Adrenal gland (tissue), 5 donors: ENCODE measurements at regions not wholly inside any gene's neighbourhood (a gene's known extent, or its start where the extent isn't known, plus 50 kb on each side); places are given as distances from the start of the nearest gene placed in this dataset.

ENCODE experiments used
- POLR2A ChIP-seq, 2 donors: fragments of 450-650 bp; IDR thresholded peaks; one replicate each; pipeline ENCODE4 v1.6.1; 2017; ENCODE audit warnings: antibody characterized with exemption in 2 of 2, mild to moderate bottlenecking in 2 of 2, moderate library complexity in 1 of 2
- TF ChIP-seq, protein P1 (sequence below), 6 experiments: fragments of 450-650 bp in 4 of 6; fragments of 200-600 bp in 2 of 6; sonication (generic) in 1 of 6; IDR thresholded peaks; 1 replicate in 5 of 6; 2 replicates in 1 of 6; pipeline versions ENCODE4 v1.5.1 to v1.8.0; 2016 to 2021; ENCODE audit warnings: antibody characterized with exemption in 6 of 6, mild to moderate bottlenecking in 2 of 6, moderate library complexity in 1 of 6
- donor health status: DM: no; HTN: no; CAD: no.

DNA sequence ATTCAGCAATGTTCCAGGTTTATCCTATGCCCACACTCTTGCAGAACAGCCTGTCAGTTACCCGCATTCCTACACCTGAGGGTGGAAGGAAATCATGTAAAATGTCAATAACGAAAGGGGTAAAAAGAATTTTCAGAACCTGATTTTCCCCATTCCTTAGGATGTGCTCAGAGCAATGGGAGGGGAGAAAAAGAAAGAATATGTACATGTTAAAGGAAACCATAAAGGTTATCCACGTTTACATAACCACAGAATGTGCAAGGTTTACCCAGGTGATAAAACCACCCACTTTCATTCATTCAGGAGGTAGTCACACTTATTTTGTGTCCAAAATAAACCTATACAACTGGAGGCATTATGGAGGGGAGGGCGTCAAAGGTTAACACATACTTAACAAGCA lies 335.5 kb downstream of the ZNF674 start:
- TF ChIP-seq, protein P1, sequence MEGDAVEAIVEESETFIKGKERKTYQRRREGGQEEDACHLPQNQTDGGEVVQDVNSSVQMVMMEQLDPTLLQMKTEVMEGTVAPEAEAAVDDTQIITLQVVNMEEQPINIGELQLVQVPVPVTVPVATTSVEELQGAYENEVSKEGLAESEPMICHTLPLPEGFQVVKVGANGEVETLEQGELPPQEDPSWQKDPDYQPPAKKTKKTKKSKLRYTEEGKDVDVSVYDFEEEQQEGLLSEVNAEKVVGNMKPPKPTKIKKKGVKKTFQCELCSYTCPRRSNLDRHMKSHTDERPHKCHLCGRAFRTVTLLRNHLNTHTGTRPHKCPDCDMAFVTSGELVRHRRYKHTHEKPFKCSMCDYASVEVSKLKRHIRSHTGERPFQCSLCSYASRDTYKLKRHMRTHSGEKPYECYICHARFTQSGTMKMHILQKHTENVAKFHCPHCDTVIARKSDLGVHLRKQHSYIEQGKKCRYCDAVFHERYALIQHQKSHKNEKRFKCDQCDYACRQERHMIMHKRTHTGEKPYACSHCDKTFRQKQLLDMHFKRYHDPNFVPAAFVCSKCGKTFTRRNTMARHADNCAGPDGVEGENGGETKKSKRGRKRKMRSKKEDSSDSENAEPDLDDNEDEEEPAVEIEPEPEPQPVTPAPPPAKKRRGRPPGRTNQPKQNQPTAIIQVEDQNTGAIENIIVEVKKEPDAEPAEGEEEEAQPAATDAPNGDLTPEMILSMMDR (IDR thresholded peaks at IDR 0.05) = no peak
- TF ChIP-seq POLR2A (IDR thresholded peaks at IDR 0.05) = no peak
